Trophoblast cell (in vitro differentiated cells and primary cell): ENCODE measurements at regions not wholly inside any gene's neighbourhood (a gene's known extent, or its start where the extent isn't known, plus 50 kb on each side); places are given as distances from the start of the nearest gene placed in this dataset.

Experiments
- DNase-seq, 2 donors: peaks; one replicate each; pipeline ENCODE4 v3.0.0-alpha.2; 2016
- H2AFZ ChIP-seq: 2 replicates; pipeline ENCODE4 v1.6.1; 2013; ENCODE audit warnings: low read length, moderate library complexity, mild to moderate bottlenecking; ENCODE audit not compliant: insufficient read depth, poor library complexity
- H2AK5ac ChIP-seq: 2 replicates; pipeline ENCODE4 v1.6.1; 2013; ENCODE audit warnings: mild to moderate bottlenecking, low read length
- H2BK120ac ChIP-seq: 2 replicates; pipeline ENCODE4 v1.6.1; 2013; ENCODE audit warnings: low read length, mild to moderate bottlenecking, moderate library complexity; ENCODE audit not compliant: insufficient read depth, poor library complexity
- H2BK12ac ChIP-seq: 2 replicates; pipeline ENCODE4 v1.6.1; 2013; ENCODE audit warnings: mild to moderate bottlenecking, low read length, moderate library complexity
- H2BK5ac ChIP-seq: 2 replicates; pipeline ENCODE4 v1.6.1; 2013; ENCODE audit warnings: low read length, low read depth, moderate library complexity, mild to moderate bottlenecking; ENCODE audit not compliant: poor library complexity
- H3K14ac ChIP-seq: 2 replicates; pipeline ENCODE4 v1.6.1; 2013; ENCODE audit warnings: mild to moderate bottlenecking, low read length
- H3K18ac ChIP-seq: 2 replicates; pipeline ENCODE4 v1.6.1; 2013; ENCODE audit warnings: mild to moderate bottlenecking, low read length
- H3K23ac ChIP-seq: 2 replicates; pipeline ENCODE4 v1.6.1; 2013; ENCODE audit warnings: low read length
- H3K27ac ChIP-seq: 2 replicates; pipeline ENCODE4 v1.5.1; 2013; ENCODE audit warnings: low read depth, mild to moderate bottlenecking, inconsistent platforms, low read length, moderate library complexity
- H3K27me3 ChIP-seq: 2 replicates; pipeline ENCODE4 v1.6.1; 2013; ENCODE audit warnings: inconsistent platforms, mild to moderate bottlenecking, low read length, moderate library complexity; ENCODE audit not compliant: insufficient read depth
- H3K36me3 ChIP-seq, 2 experiments: 1 replicate in 1 of 2; 2 replicates in 1 of 2; pipeline ENCODE4 v1.6.1; 2013; ENCODE audit warnings: low read length in 2 of 2, mild to moderate bottlenecking in 2 of 2, moderate library complexity in 1 of 2; ENCODE audit not compliant: insufficient read depth in 2 of 2, control insufficient read depth in 1 of 2
- H3K4ac ChIP-seq: 2 replicates; pipeline ENCODE4 v1.6.1; 2013; ENCODE audit warnings: low read depth, mild to moderate bottlenecking, low read length, moderate library complexity
- H3K4me1 ChIP-seq, 2 experiments: 1 replicate in 1 of 2; 2 replicates in 1 of 2; pipeline ENCODE4 v1.6.1; 2013; ENCODE audit warnings: low read length in 2 of 2, mild to moderate bottlenecking in 2 of 2, moderate library complexity in 1 of 2; ENCODE audit not compliant: insufficient read depth in 2 of 2, control insufficient read depth in 1 of 2
- H3K4me2 ChIP-seq: 2 replicates; pipeline ENCODE4 v1.6.1; 2013; ENCODE audit warnings: inconsistent platforms, mild to moderate bottlenecking, low read length, moderate library complexity
- H3K4me3 ChIP-seq: 2 replicates; pipeline ENCODE4 v1.5.1; 2013; ENCODE audit warnings: mild to moderate bottlenecking, low read depth, low read length, inconsistent platforms
- H3K79me1 ChIP-seq: one replicate; pipeline ENCODE4 v1.6.1; 2013; ENCODE audit warnings: low read length
- H3K79me2 ChIP-seq: 2 replicates; pipeline ENCODE4 v1.6.1; 2013; ENCODE audit warnings: low read length, mild to moderate bottlenecking; ENCODE audit not compliant: control insufficient read depth, insufficient read depth, poor library complexity
- H3K9ac ChIP-seq: 2 replicates; pipeline ENCODE4 v1.6.1; 2013; ENCODE audit warnings: mild to moderate bottlenecking, low read length
- H3K9me3 ChIP-seq: 2 replicates; pipeline ENCODE4 v1.6.1; 2013; ENCODE audit warnings: low read depth, mild to moderate bottlenecking, control low read depth, inconsistent platforms, low read length; ENCODE audit not compliant: insufficient read depth
- H4K12ac ChIP-seq: 2 replicates; pipeline ENCODE4 v1.6.1; 2013; ENCODE audit warnings: low read depth, mild to moderate bottlenecking, low read length, moderate library complexity
- H4K8ac ChIP-seq: 2 replicates; pipeline ENCODE4 v1.6.1; 2013; ENCODE audit warnings: low read depth, mild to moderate bottlenecking, low read length, moderate library complexity
- H4K91ac ChIP-seq: one replicate; pipeline ENCODE4 v1.6.1; 2013; ENCODE audit warnings: low read depth, mild to moderate bottlenecking, low read length, moderate library complexity
- WGBS: extraction: QIAGEN DNeasy Blood & Tissue Kit; methylation state at CpG from one replicate; pipeline ENCODE4 v1.1.7; 2013; ENCODE audit warnings: missing lambda C conversion rate; ENCODE audit not compliant: insufficient read length, insufficient coverage; ENCODE audit errors: extremely low coverage; 5-methylcytosine and 5-hydroxymethylcytosine counted together

DNA sequence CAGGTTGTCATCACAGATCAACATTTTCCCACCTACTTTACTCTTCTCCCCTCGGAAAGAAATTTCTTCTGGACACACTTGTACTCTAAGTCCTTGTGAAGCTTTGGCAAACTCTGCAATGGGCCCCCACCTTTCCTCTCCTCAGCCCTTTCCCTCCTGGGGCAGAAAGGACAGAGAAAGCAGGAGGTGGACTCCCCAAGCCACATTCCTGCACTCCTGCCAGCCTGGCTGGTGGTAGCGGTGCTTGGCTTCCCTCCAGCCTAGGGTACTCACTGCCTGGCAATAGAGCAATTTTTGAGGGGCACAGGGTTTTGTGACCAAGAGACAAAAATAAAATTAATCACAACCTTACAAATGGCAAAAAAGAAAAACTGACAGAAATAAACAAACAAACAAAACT lies 451.4 kb downstream of the ZSWIM6 start:
- Histone ChIP-seq H4K12ac (no peak overlapping the region), H3K79me1 (no peaks in the 10 kb centered on the region), H3K14ac (no peak overlapping the region), H3K4me2 (no peak overlapping the region), H2AFZ (no peak overlapping the region), H3K4me3 (no peak overlapping the region), H3K27me3 (no peaks in the 10 kb centered on the region), H3K4ac (no peak overlapping the region), H3K18ac (no peak overlapping the region), H3K27ac (no peak overlapping the region), H3K23ac (no peak overlapping the region), H4K8ac (no peak overlapping the region), H3K79me2 (no peaks in the 10 kb centered on the region), H2BK12ac (no peak overlapping the region), H2BK120ac (no peak overlapping the region), H3K9me3 (no peaks in the 10 kb centered on the region), H3K4me1 (no peaks in the 10 kb centered on the region), H2AK5ac (no peak overlapping the region), H2BK5ac (no peak overlapping the region), H3K36me3 (no peaks in the 10 kb centered on the region), H3K9ac (no peak overlapping the region), H4K91ac (no peak overlapping the region)
- no peak for DNase-seq
- no CpG with 5 or more reads among the region's 2 CpGs for WGBS

DNA sequence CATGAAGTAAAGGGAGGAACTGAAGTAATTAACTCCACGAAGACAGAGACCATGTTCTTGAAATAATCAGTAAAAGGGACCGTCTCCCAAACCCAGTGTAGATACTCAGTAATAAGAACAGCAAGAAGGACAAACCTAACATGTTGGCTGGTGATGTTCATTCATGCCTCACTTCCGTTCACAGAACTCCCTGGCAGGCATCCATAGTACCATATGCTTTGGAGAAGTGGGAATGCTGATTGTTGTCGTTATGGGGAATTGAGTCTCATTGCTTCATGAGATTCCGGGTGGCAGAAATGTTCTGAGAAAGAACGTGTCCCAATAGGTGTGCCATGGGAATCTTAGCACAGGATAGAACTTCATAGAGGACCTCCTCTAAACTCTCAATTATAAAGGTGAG lies 452.3 kb downstream of the ZSWIM6 start:
- no peak overlapping the region for H3K4me2 ChIP-seq
- no peak overlapping the region for H2BK12ac ChIP-seq
- H3K18ac ChIP-seq: no peak overlapping the region
- no peak overlapping the region for H3K9ac ChIP-seq
- no peaks in the 10 kb centered on the region for H3K79me2 ChIP-seq
- H2BK5ac ChIP-seq: no peak overlapping the region
- no peak overlapping the region for H3K14ac ChIP-seq
- H3K36me3 ChIP-seq: no peaks in the 10 kb centered on the region
- H3K23ac ChIP-seq: no peak overlapping the region
- H3K79me1 ChIP-seq: no peaks in the 10 kb centered on the region
- no peak overlapping the region for H3K4ac ChIP-seq
- H2AK5ac ChIP-seq: no peak overlapping the region
- no peak overlapping the region for H4K91ac ChIP-seq
- no peak overlapping the region for H2BK120ac ChIP-seq
- H3K4me1 ChIP-seq: no peaks in the 10 kb centered on the region
- WGBS: no CpG with 5 or more reads among the region's 6 CpGs
- no peak for DNase-seq
- no peak overlapping the region for H3K4me3 ChIP-seq
- no peak overlapping the region for H2AFZ ChIP-seq
- H3K9me3 ChIP-seq: no peaks in the 10 kb centered on the region
- no peak overlapping the region for H4K12ac ChIP-seq
- H3K27me3 ChIP-seq: no peaks in the 10 kb centered on the region
- no peak overlapping the region for H4K8ac ChIP-seq
- H3K27ac ChIP-seq: no peak overlapping the region

DNA sequence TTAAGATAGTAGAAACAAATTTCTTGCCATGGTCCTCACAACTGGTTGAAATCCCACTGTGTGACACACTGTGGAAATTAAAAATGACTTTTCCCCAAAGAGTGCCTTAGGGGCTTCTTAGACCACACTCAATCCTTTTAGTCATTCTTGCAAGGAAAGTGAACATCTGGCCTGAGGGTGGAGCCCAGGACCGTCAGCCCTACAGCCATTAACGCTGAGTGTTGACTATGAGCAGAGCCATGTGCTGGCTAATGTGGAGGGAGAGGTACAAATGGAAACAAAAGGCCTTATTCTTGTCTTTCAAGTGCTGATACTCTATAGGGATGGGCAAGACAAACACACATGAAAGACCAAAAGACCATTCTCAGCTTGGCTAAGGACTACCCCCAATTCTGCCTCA lies 456.5 kb downstream of the ZSWIM6 start:
- Histone ChIP-seq H3K4me3 (no peak overlapping the region), H4K8ac (no peak overlapping the region), H2BK12ac (no peak overlapping the region), H2BK120ac (no peak overlapping the region), H3K79me1 (no peaks in the 10 kb centered on the region), H3K18ac (no peak overlapping the region), H2AFZ (no peak overlapping the region), H3K14ac (no peak overlapping the region), H3K79me2 (no peaks in the 10 kb centered on the region), H3K9ac (no peak overlapping the region), H4K91ac (no peak overlapping the region), H3K27ac (no peak overlapping the region), H2BK5ac (no peak overlapping the region), H3K4me1 (no peaks in the 10 kb centered on the region), H3K4ac (no peak overlapping the region), H3K23ac (no peak overlapping the region), H4K12ac (no peak overlapping the region), H3K4me2 (no peak overlapping the region), H3K27me3 (no peaks in the 10 kb centered on the region), H3K9me3 (peaks cover 1% of the 10 kb centered on the region), H3K36me3 (no peaks in the 10 kb centered on the region), H2AK5ac (no peak overlapping the region)
- no CpG with 5 or more reads among the region's 2 CpGs for WGBS
- no peak for DNase-seq

DNA sequence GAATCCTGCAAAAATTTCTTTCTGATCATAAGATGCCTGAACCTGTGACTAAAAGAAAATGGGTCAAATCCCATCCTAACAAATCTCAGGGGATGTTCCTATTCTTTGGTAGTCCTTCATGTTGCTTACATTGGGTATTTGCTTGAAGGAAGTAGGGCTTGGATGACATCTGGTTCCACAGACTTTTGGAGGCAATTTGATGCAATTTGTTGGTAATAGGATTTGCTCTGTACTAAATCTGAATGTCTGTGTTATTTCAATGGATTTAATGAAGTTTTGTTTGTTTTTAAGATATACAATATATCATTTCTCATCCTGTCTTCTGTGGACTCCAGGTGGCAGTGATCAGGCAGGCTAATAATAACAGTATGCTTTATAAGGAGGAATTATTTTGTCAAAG lies 457.9 kb downstream of the ZSWIM6 start:
- Histone ChIP-seq H4K91ac (no peak overlapping the region), H4K12ac (no peak overlapping the region), H2BK120ac (no peak overlapping the region), H3K4me2 (no peak overlapping the region), H3K14ac (no peak overlapping the region), H3K9ac (no peak overlapping the region), H2AFZ (no peak overlapping the region), H3K27me3 (no peaks in the 10 kb centered on the region), H3K4ac (no peak overlapping the region), H3K79me1 (no peaks in the 10 kb centered on the region), H3K9me3 (peaks cover 1% of the 10 kb centered on the region), H2BK12ac (no peak overlapping the region), H3K36me3 (no peaks in the 10 kb centered on the region), H3K27ac (no peak overlapping the region), H4K8ac (no peak overlapping the region), H2AK5ac (no peak overlapping the region), H2BK5ac (no peak overlapping the region), H3K4me3 (no peak overlapping the region), H3K23ac (no peak overlapping the region), H3K18ac (no peak overlapping the region), H3K4me1 (no peaks in the 10 kb centered on the region), H3K79me2 (no peaks in the 10 kb centered on the region)
- no peak for DNase-seq

DNA sequence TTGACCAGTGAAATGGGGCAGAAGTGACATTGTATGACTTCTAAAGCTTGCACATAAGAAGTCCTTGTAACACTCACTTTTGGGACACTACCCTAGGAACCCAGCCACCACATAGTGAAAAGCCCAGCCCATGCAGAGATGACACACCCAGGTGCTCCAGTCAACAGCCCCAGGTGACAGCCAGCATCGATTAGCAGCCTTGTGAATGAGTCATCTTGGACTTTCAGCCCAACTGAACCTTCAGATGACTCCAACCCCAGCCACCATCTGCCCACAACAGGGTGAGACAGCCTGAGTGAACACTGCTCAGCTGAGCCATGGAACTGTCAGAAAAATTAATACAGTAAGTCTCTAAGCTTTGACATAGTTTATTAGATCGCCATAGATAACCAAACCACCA lies 458.6 kb downstream of the ZSWIM6 start:
- Histone ChIP-seq H3K18ac (no peak overlapping the region), H3K9ac (no peak overlapping the region), H3K14ac (no peak overlapping the region), H4K12ac (no peak overlapping the region), H3K79me2 (no peaks in the 10 kb centered on the region), H3K23ac (no peak overlapping the region), H3K27ac (no peak overlapping the region), H3K4ac (no peak overlapping the region), H3K4me1 (no peaks in the 10 kb centered on the region), H2AK5ac (no peak overlapping the region), H4K8ac (no peak overlapping the region), H2BK5ac (no peak overlapping the region), H2AFZ (no peak overlapping the region), H2BK12ac (no peak overlapping the region), H3K79me1 (no peaks in the 10 kb centered on the region), H3K9me3 (peaks cover 1% of the 10 kb centered on the region), H3K4me3 (no peak overlapping the region), H3K36me3 (no peaks in the 10 kb centered on the region), H2BK120ac (no peak overlapping the region), H3K27me3 (no peaks in the 10 kb centered on the region), H3K4me2 (no peak overlapping the region), H4K91ac (no peak overlapping the region)
- no CpG with 5 or more reads among the region's 2 CpGs for WGBS
- DNase-seq: peak; percentile 67 to 69
